ENCODE measurements at regions not wholly inside any gene's neighbourhood (a gene's known extent, or its start where the extent isn't known, plus 50 kb on each side); places are given as distances from the start of the nearest gene placed in this dataset.

- intact Hi-C loops (cut with micrococcal nuclease), result no loop called here
- ChIA-PET POLR2A (no interaction called here), CTCF (no interaction called here)
- Mint-ChIP-seq H3K4me1 (ENCODE audit: low read depth) (no peaks in the 10 kb centered on the region), H3K27me3 (peaks cover 2% of the 10 kb centered on the region), H3K4me3 (no peak overlapping the region), H3K9me3 (no peaks in the 10 kb centered on the region), H3K27ac (no peak overlapping the region), H3K36me3 (ENCODE audit: low read depth) (no peaks in the 10 kb centered on the region)
- no peak for DNase-seq
- no peak for ATAC-seq
- TF ChIP-seq CTCF (IDR thresholded peaks at IDR 0.05), result no peak
These were observed 1532.8 kb upstream of the ACO1 start for GRCh38 chr9:30851600-30851999.

- Mint-ChIP-seq H3K27me3 (no peaks in the 10 kb centered on the region), H3K36me3 (ENCODE audit: low read depth) (no peaks in the 10 kb centered on the region), H3K4me3 (no peak overlapping the region), H3K27ac (no peak overlapping the region), H3K9me3 (no peaks in the 10 kb centered on the region), H3K4me1 (ENCODE audit: low read depth) (no peaks in the 10 kb centered on the region)
- DNase-seq (no peak), ATAC-seq (no peak)
- ChIA-PET CTCF (no interaction called here), POLR2A (no interaction called here)
- intact Hi-C loops (cut with micrococcal nuclease), result no loop called here
- TF ChIP-seq CTCF (IDR thresholded peaks at IDR 0.05), result no peak
These were observed 1483.7 kb upstream of the ACO1 start for GRCh38 chr9:30900706-30901105.

- no peaks in the 10 kb centered on the region for H3K36me3 Mint-ChIP-seq (ENCODE audit: low read depth)
- H3K4me3 Mint-ChIP-seq, result no peak overlapping the region
- TF ChIP-seq CTCF (IDR thresholded peaks at IDR 0.05), result no peak
- H3K27me3 Mint-ChIP-seq, result no peaks in the 10 kb centered on the region
- H3K27ac Mint-ChIP-seq, result no peak overlapping the region
- DNase-seq, result no peak
- intact Hi-C loops (cut with micrococcal nuclease), result no loop called here
- H3K4me1 Mint-ChIP-seq (ENCODE audit: low read depth), result no peaks in the 10 kb centered on the region
- ChIA-PET POLR2A (no interaction called here), CTCF (no interaction called here)
- no peak for ATAC-seq
- no peaks in the 10 kb centered on the region for H3K9me3 Mint-ChIP-seq
These were observed 1471.1 kb upstream of the ACO1 start for GRCh38 chr9:30913331-30913730.

GRCh38 chr9:30915451-30915850 is 1469.0 kb upstream of the ACO1 start:
- POLR2A ChIA-PET, result no interaction called here
- TF ChIP-seq CTCF (IDR thresholded peaks at IDR 0.05), result no peak
- CTCF ChIA-PET, result no interaction called here
- Mint-ChIP-seq H3K36me3 (ENCODE audit: low read depth) (no peaks in the 10 kb centered on the region), H3K27me3 (no peaks in the 10 kb centered on the region), H3K9me3 (no peaks in the 10 kb centered on the region), H3K4me3 (no peak overlapping the region), H3K4me1 (ENCODE audit: low read depth) (no peaks in the 10 kb centered on the region), H3K27ac (no peak overlapping the region)
- DNase-seq (no peak), ATAC-seq (no peak)
- intact Hi-C loops (cut with micrococcal nuclease), result no loop called here

- no peak for TF ChIP-seq CTCF (IDR thresholded peaks at IDR 0.05)
- Mint-ChIP-seq H3K4me1 (ENCODE audit: low read depth) (no peaks in the 10 kb centered on the region), H3K27ac (no peak overlapping the region), H3K9me3 (no peaks in the 10 kb centered on the region), H3K27me3 (no peaks in the 10 kb centered on the region), H3K4me3 (no peak overlapping the region), H3K36me3 (ENCODE audit: low read depth) (no peaks in the 10 kb centered on the region)
- DNase-seq, result no peak
- ATAC-seq, result no peak
- CTCF ChIA-PET, result no interaction called here
- intact Hi-C loops (cut with micrococcal nuclease), result no loop called here
- POLR2A ChIA-PET, result interaction anchor here (0.6 kb wide), 1 partner anchor 222 kb away, joined by 3 read pairs; no protein-coding TSS in a partner anchor
These were observed 1459.3 kb upstream of the ACO1 start for GRCh38 chr9:30925126-30925525.
